HEK293 (cell line): ENCODE measurements at regions not wholly inside any gene's neighbourhood (a gene's known extent, or its start where the extent isn't known, plus 50 kb on each side); places are given as distances from the start of the nearest gene placed in this dataset.

ENCODE experiments used
- CTCF ChIA-PET: fragments of 350-600 bp; formaldehyde crosslinking; extraction: SDS; loops from one replicate; lab custom pipeline; 2021; ENCODE audit warnings: antibody characterized with exemption; lab: Yijun Ruan, JAX
- POLR2A ChIA-PET: fragments of 300-600 bp; formaldehyde crosslinking; extraction: SDS; loops from one replicate; lab custom pipeline; 2020; ENCODE audit warnings: antibody characterized with exemption, inconsistent platforms; lab: Yijun Ruan, JAX
- H3K27ac ChIP-seq: fragments of 200-500 bp; sonication (Bioruptor generic); 2 replicates; pipeline ENCODE4 v1.5.1; 2014; ENCODE audit warnings: low read depth, low read length, control low read depth, inconsistent platforms; ENCODE audit errors: extremely low read depth
- H3K36me3 ChIP-seq, 2 experiments: fragments of 200-500 bp in 1 of 2; sonication (Bioruptor generic) in 1 of 2; 1 replicate in 1 of 2; 2 replicates in 1 of 2; pipeline ENCODE4 v1.5.1; 2014 to 2017; ENCODE audit warnings: inconsistent platforms in 2 of 2, low read length in 2 of 2; ENCODE audit not compliant: control insufficient read depth in 2 of 2, insufficient read depth in 1 of 2
- H3K4me1 ChIP-seq: fragments of 200-500 bp; sonication (Bioruptor generic); 2 replicates; pipeline ENCODE4 v1.5.1; 2014; ENCODE audit warnings: mild to moderate bottlenecking, low read length, inconsistent platforms; ENCODE audit not compliant: control insufficient read depth, insufficient read depth
- H3K4me3 ChIP-seq: 2 replicates; pipeline ENCODE4 v1.5.1; 2011; ENCODE audit warnings: low read depth, mild to moderate bottlenecking, control low read depth, low read length, moderate library complexity
- H3K9me3 ChIP-seq: fragments of 200-500 bp; sonication (Bioruptor generic); 2 replicates; pipeline ENCODE4 v1.5.1; 2014; ENCODE audit warnings: low read depth, low read length, inconsistent platforms; ENCODE audit not compliant: control insufficient read depth, insufficient read depth
- HOXA7 ChIP-seq: sonication (generic); formaldehyde crosslinking; IDR thresholded peaks from 2 replicates; pipeline ENCODE4 v1.8.1; 2022; ENCODE audit warnings: missing genetic modification reagents, borderline replicate concordance
- HOXC10 ChIP-seq: sonication (generic); formaldehyde crosslinking; IDR thresholded peaks from 2 replicates; pipeline ENCODE4 v1.8.1; 2023; ENCODE audit warnings: mild to moderate bottlenecking, missing genetic modification reagents
- HOXD13 ChIP-seq: sonication (generic); formaldehyde crosslinking; IDR thresholded peaks from 2 replicates; pipeline ENCODE4 v1.8.0; 2022; ENCODE audit warnings: missing genetic modification reagents, borderline replicate concordance
- KLF8 ChIP-seq: fragments of 450-650 bp; formaldehyde crosslinking; IDR thresholded peaks from 2 replicates; pipeline ENCODE4 v1.5.1; 2016; ENCODE audit warnings: missing biosample characterization, missing genetic modification characterization
- SP2 ChIP-seq: fragments of 450-650 bp; formaldehyde crosslinking; IDR thresholded peaks from 2 replicates; pipeline ENCODE4 v1.5.1; 2016; ENCODE audit warnings: missing biosample characterization, missing genetic modification characterization
- TCF7L2 ChIP-seq: IDR thresholded peaks from 2 replicates; pipeline ENCODE4 v1.6.1; 2011; ENCODE audit warnings: low read depth, mild to moderate bottlenecking, inconsistent platforms, low read length, moderate library complexity, borderline replicate concordance
- WT1 ChIP-seq: fragments of 450-650 bp; formaldehyde crosslinking; IDR thresholded peaks from 2 replicates; pipeline ENCODE4 v1.5.1; 2016; ENCODE audit warnings: missing biosample characterization, missing genetic modification characterization
- ZBTB17 ChIP-seq: fragments of 450-650 bp; formaldehyde crosslinking; IDR thresholded peaks from 2 replicates; pipeline ENCODE4 v1.5.1; 2016; ENCODE audit warnings: missing biosample characterization, missing genetic modification characterization
- ZFHX2 ChIP-seq: fragments of 450-650 bp; formaldehyde crosslinking; conservative IDR thresholded peaks from 2 replicates; pipeline ENCODE4 v1.5.1; 2016; ENCODE audit warnings: missing biosample characterization, missing genetic modification characterization
- ZFP41 ChIP-seq: fragments of 450-650 bp; formaldehyde crosslinking; IDR thresholded peaks from 2 replicates; pipeline ENCODE4 v1.5.1; 2016; ENCODE audit warnings: missing biosample characterization, missing genetic modification characterization, borderline replicate concordance
- ZFP69B ChIP-seq: fragments of 450-650 bp; formaldehyde crosslinking; IDR thresholded peaks from 2 replicates; pipeline ENCODE4 v1.5.1; 2016; ENCODE audit warnings: missing biosample characterization, missing genetic modification characterization
- ZNF146 ChIP-seq: fragments of 450-650 bp; formaldehyde crosslinking; IDR thresholded peaks from 2 replicates; pipeline ENCODE4 v1.5.1; 2016; ENCODE audit warnings: missing biosample characterization, missing genetic modification characterization
- ZNF169 ChIP-seq: fragments of 450-650 bp; formaldehyde crosslinking; IDR thresholded peaks from 2 replicates; pipeline ENCODE4 v1.5.1; 2016; ENCODE audit warnings: missing biosample characterization, missing genetic modification characterization
- ZNF202 ChIP-seq: fragments of 450-650 bp; formaldehyde crosslinking; IDR thresholded peaks from 2 replicates; pipeline ENCODE4 v1.5.1; 2016; ENCODE audit warnings: missing biosample characterization, missing genetic modification characterization, borderline replicate concordance
- ZNF239 ChIP-seq: fragments of 450-650 bp; formaldehyde crosslinking; IDR thresholded peaks from 2 replicates; pipeline ENCODE4 v1.5.1; 2016; ENCODE audit warnings: missing biosample characterization, missing genetic modification characterization
- ZNF24 ChIP-seq: fragments of 450-650 bp; formaldehyde crosslinking; IDR thresholded peaks from 2 replicates; pipeline ENCODE4 v1.5.1; 2016; ENCODE audit warnings: missing biosample characterization, missing genetic modification characterization
- ZNF354C ChIP-seq: fragments of 450-650 bp; formaldehyde crosslinking; IDR thresholded peaks from 2 replicates; pipeline ENCODE4 v1.5.1; 2016; ENCODE audit warnings: missing biosample characterization, missing genetic modification characterization, low read depth, borderline replicate concordance
- ZNF37A ChIP-seq: fragments of 450-650 bp; IDR thresholded peaks from 2 replicates; pipeline ENCODE4 v1.5.1; 2018; ENCODE audit warnings: missing biosample characterization, missing genetic modification characterization
- ZNF510 ChIP-seq: fragments of 450-650 bp; formaldehyde crosslinking; IDR thresholded peaks from 2 replicates; pipeline ENCODE4 v1.5.1; 2018; ENCODE audit warnings: mild to moderate bottlenecking, missing genetic modification characterization, missing biosample characterization; ENCODE audit not compliant: insufficient replicate concordance
- ZNF621 ChIP-seq: fragments of 450-650 bp; formaldehyde crosslinking; IDR thresholded peaks from 2 replicates; pipeline ENCODE4 v1.5.1; 2017; ENCODE audit warnings: missing biosample characterization, missing genetic modification characterization
- ZNF624 ChIP-seq: fragments of 450-650 bp; formaldehyde crosslinking; IDR thresholded peaks from 2 replicates; pipeline ENCODE4 v1.5.1; 2017; ENCODE audit warnings: missing biosample characterization, missing genetic modification characterization
- ZNF768 ChIP-seq: fragments of 450-650 bp; formaldehyde crosslinking; IDR thresholded peaks from 2 replicates; pipeline ENCODE4 v1.5.1; 2018; ENCODE audit warnings: missing biosample characterization, mild to moderate bottlenecking, missing genetic modification characterization
- ZNF776 ChIP-seq: fragments of 450-650 bp; formaldehyde crosslinking; IDR thresholded peaks from 2 replicates; pipeline ENCODE4 v1.5.0; 2017; ENCODE audit warnings: missing biosample characterization, missing genetic modification characterization, borderline replicate concordance
- ZSCAN23 ChIP-seq: fragments of 450-650 bp; formaldehyde crosslinking; IDR thresholded peaks from 2 replicates; pipeline ENCODE4 v1.5.1; 2016; ENCODE audit warnings: missing biosample characterization, missing genetic modification characterization
- TF ChIP-seq, protein P1 (sequence below): fragments of 450-650 bp; formaldehyde crosslinking; IDR thresholded peaks from 2 replicates; pipeline ENCODE4 v1.5.1; 2016; ENCODE audit warnings: missing biosample characterization, missing genetic modification characterization, borderline replicate concordance
- TF ChIP-seq, protein P2 (sequence below): fragments of 450-650 bp; formaldehyde crosslinking; IDR thresholded peaks from 2 replicates; pipeline ENCODE4 v1.5.1; 2016; ENCODE audit warnings: missing biosample characterization, missing genetic modification characterization
- TF ChIP-seq, protein P3 (sequence below): fragments of 450-650 bp; formaldehyde crosslinking; IDR thresholded peaks from 2 replicates; pipeline ENCODE4 v1.5.1; 2016; ENCODE audit warnings: missing biosample characterization, missing genetic modification characterization

DNA sequence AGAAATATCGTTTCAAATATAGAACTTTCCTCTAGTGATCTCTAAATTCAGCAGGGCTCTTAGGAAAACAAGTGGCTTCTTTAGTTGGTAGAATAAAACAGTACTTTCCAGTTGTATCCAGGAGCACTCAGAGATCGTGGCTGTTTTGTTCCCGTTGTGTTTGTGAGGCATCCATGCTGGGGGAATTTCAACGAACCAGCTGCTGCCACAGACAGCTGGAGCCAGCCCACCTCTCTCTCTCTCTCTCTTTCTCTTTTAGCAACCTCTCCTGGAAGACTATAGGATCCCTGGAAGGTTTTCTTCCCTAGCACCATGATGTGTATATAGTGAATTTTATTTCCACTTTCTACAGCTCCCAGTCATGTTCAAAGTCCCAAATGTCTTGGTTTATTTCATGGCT is 1116.0 kb upstream of the SEMA6A start:
- Histone ChIP-seq H3K4me1 (no peaks in the 10 kb centered on the region), H3K36me3 (no peaks in the 10 kb centered on the region), H3K27ac (no peak overlapping the region), H3K4me3 (no peak overlapping the region), H3K9me3 (no peaks in the 10 kb centered on the region)
- ChIA-PET POLR2A (no interaction called here), CTCF (no interaction called here)
- no peak for TF ChIP-seq ZNF621 (tag by site-specific recombination)
- no peak for TF ChIP-seq ZFP69B (tag by site-specific recombination)
- TF ChIP-seq ZSCAN23 = no peak
- TF ChIP-seq ZNF510 (tag by site-specific recombination) = no peak
- TF ChIP-seq TCF7L2 = no peak
- no peak for TF ChIP-seq ZBTB17 (tag by site-specific recombination)
- TF ChIP-seq WT1 (tag by site-specific recombination) = no peak
- no peak for TF ChIP-seq ZNF24 (tag by site-specific recombination)
- no peak for TF ChIP-seq ZNF202 (tag by site-specific recombination)
- TF ChIP-seq HOXD13 (CRISPR knock-in tag) = no peak
- TF ChIP-seq ZNF768 = no peak
- no peak for TF ChIP-seq ZNF37A
- TF ChIP-seq SP2 (tag by site-specific recombination) = no peak
- TF ChIP-seq, protein P1, sequence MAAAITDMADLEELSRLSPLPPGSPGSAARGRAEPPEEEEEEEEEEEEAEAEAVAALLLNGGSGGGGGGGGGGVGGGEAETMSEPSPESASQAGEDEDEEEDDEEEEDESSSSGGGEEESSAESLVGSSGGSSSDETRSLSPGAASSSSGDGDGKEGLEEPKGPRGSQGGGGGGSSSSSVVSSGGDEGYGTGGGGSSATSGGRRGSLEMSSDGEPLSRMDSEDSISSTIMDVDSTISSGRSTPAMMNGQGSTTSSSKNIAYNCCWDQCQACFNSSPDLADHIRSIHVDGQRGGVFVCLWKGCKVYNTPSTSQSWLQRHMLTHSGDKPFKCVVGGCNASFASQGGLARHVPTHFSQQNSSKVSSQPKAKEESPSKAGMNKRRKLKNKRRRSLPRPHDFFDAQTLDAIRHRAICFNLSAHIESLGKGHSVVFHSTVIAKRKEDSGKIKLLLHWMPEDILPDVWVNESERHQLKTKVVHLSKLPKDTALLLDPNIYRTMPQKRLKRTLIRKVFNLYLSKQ (tag by site-specific recombination) = no peak
- TF ChIP-seq ZNF776 (tag by site-specific recombination) = no peak

DNA sequence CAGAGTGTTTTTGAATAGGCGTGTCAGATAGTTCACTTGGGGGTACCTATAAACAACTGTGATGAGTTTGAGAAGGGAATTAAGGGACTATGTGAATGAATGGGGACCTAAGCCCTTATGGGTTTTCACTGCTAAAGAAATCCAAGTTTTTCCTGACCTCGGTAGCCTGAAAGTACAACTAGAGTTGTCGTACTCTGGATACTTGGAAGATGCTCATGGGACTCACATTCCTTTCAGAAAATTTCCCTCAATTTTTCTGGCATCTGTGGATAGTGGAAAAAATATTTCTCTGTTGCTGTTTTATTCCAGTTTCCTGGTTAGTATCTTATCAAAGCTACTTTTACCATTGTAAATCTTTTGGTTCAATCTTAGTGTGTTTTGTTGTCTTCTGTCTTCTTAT is 1112.3 kb upstream of the SEMA6A start:
- ChIA-PET CTCF (no interaction called here), POLR2A (no interaction called here)
- Histone ChIP-seq H3K4me3 (no peak overlapping the region), H3K4me1 (no peaks in the 10 kb centered on the region), H3K27ac (no peak overlapping the region), H3K36me3 (no peaks in the 10 kb centered on the region), H3K9me3 (no peaks in the 10 kb centered on the region)
- no peak for TF ChIP-seq ZNF169 (tag by site-specific recombination)
- no peak for TF ChIP-seq HOXD13 (CRISPR knock-in tag)
- no peak for TF ChIP-seq HOXA7 (CRISPR knock-in tag)
- TF ChIP-seq ZFHX2 (tag by site-specific recombination) = no peak
- no peak for TF ChIP-seq TCF7L2
- TF ChIP-seq ZNF354C (tag by site-specific recombination) = no peak
- no peak for TF ChIP-seq ZFP41 (tag by site-specific recombination)
- TF ChIP-seq KLF8 (tag by site-specific recombination) = no peak
- TF ChIP-seq, protein P1 (tag by site-specific recombination) = no peak
- TF ChIP-seq ZNF146 = no peak
- TF ChIP-seq ZNF239 (tag by site-specific recombination) = no peak
- no peak for TF ChIP-seq ZNF624 (tag by site-specific recombination)
- TF ChIP-seq, protein P2, sequence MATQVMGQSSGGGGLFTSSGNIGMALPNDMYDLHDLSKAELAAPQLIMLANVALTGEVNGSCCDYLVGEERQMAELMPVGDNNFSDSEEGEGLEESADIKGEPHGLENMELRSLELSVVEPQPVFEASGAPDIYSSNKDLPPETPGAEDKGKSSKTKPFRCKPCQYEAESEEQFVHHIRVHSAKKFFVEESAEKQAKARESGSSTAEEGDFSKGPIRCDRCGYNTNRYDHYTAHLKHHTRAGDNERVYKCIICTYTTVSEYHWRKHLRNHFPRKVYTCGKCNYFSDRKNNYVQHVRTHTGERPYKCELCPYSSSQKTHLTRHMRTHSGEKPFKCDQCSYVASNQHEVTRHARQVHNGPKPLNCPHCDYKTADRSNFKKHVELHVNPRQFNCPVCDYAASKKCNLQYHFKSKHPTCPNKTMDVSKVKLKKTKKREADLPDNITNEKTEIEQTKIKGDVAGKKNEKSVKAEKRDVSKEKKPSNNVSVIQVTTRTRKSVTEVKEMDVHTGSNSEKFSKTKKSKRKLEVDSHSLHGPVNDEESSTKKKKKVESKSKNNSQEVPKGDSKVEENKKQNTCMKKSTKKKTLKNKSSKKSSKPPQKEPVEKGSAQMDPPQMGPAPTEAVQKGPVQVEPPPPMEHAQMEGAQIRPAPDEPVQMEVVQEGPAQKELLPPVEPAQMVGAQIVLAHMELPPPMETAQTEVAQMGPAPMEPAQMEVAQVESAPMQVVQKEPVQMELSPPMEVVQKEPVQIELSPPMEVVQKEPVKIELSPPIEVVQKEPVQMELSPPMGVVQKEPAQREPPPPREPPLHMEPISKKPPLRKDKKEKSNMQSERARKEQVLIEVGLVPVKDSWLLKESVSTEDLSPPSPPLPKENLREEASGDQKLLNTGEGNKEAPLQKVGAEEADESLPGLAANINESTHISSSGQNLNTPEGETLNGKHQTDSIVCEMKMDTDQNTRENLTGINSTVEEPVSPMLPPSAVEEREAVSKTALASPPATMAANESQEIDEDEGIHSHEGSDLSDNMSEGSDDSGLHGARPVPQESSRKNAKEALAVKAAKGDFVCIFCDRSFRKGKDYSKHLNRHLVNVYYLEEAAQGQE (tag by site-specific recombination) = no peak
- TF ChIP-seq, protein P3, sequence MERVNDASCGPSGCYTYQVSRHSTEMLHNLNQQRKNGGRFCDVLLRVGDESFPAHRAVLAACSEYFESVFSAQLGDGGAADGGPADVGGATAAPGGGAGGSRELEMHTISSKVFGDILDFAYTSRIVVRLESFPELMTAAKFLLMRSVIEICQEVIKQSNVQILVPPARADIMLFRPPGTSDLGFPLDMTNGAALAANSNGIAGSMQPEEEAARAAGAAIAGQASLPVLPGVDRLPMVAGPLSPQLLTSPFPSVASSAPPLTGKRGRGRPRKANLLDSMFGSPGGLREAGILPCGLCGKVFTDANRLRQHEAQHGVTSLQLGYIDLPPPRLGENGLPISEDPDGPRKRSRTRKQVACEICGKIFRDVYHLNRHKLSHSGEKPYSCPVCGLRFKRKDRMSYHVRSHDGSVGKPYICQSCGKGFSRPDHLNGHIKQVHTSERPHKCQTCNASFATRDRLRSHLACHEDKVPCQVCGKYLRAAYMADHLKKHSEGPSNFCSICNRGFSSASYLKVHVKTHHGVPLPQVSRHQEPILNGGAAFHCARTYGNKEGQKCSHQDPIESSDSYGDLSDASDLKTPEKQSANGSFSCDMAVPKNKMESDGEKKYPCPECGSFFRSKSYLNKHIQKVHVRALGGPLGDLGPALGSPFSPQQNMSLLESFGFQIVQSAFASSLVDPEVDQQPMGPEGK = no peak
- no peak for TF ChIP-seq HOXC10
